ACHN (cell line): ENCODE measurements at regions not wholly inside any gene's neighbourhood (a gene's known extent, or its start where the extent isn't known, plus 50 kb on each side); places are given as distances from the start of the nearest gene placed in this dataset.

Source experiments
- DNase-seq: peaks from one replicate; pipeline ENCODE4 v3.0.0-alpha.2; 2015
- in situ Hi-C: cut with HindIII; loops from 2 replicates; pipeline ENCODE4 v1.10.0; 2017; ENCODE audit warnings: low sequenced_read_pairs, low pct_ligation_motif_present, low pct_unique_long_range_greater_than_20kb

DNA sequence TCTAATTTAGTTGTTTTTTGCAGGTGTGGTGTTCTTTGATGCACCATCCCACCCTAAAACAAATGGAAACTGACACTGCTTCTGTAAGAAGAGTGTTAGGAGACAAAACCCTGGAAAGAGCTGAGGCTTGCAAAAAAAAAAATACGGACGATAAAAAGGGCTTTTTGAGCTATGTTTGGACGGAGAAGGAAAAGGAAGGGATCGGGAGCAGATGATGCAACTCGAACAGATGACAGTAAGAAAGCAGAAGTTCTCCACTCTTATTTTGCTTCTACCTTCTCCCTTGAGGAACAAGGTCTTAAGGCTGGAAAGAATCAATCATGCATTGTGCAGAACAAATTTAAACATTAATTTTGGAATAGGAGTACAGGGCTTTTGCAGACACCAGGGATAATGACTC lies 136.7 kb downstream of the MAF start:
- DNase-seq: no peak
- in situ Hi-C loops: no loop called here

DNA sequence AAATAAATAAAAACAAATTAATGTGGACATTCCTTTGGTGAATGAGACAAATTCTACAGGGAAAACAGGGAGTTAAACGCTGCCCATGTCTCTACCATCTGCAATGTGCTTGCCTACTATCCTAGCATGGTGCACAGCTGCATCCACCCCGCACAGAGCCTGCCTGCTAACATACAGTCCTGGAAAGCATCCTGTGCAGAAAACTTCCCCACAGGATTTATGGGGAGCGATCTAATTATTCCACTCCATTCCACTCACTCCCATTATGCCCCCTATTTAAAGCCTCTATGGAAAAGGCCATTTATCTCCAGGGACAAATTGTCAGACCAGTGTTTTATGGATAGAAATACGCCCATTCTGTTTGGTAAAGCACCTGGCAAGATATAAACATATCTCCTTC lies 144.5 kb downstream of the MAF start:
- in situ Hi-C loops: no loop called here

DNA sequence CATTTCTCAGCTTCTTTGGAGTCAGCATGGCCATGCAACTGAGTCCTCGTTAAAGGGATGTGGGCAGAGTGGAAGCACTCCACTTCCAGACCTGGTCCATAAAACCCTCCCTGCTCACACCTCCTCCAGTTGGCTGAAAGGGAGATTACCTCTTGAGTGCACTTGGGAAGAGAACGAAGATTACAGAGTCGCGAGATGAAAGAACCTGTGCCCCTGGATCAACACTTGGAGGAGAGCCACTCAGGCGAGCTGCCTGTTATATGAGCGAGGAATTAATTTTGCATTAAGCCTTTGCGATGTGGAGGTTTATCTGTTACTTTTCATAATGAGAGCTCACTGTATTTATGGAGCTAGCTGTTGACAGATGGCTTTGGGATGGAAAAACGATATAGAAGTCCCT lies 147.9 kb downstream of the MAF start:
- no peak for DNase-seq
- in situ Hi-C loops: no loop called here

More for the DNA sequence above, 144.5 kb downstream of the MAF start:
- DNase-seq: no peak

DNA sequence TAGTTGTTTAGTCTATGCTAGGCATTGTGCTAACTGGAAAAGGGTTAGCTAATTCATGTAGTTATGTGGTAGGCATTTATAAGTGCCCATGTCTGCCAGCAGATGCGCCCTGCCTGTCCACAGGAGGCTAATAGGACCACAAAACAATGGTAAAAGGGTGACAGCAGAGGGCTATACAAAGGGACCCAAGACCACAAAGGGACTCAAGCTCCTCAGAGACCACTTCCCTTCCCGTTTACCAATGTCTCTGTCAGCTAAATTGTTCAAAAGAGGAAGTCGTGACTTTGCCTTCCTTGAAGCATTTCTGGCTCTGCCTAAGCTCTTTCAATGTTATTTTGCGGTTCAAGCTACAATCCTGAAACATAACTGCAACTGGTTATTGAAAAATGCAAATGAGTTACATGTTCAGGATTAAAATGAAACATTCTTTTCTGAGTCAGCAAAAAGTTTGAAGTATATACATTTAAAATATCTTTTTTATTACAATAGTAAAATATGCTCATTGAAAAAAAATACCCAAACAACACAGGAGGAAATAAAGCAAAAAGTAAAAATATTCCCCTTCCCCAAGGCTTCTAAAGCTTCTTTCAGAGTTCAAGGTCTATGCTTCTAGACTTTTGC lies 149.2 kb downstream of the MAF start:
- in situ Hi-C loops: no loop called here
- DNase-seq: no peak

DNA sequence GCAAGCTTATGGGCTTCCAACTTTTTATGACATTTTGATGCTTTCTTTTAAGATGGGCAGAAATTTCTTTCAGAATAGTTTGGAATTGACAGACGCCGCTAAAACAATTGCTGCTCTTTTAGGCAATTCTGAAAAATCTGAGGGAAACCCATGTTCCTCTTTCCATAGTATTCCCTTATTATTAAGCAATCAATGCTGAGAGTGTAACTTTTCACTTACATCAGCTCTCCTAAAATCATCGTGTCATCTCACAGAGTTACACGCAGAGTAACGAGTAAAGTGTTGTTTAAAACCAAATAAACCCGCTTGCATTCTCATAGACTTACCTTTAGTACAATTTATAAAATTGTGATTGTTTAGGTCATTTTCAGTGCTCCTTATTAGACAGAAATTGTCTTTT lies 150.6 kb downstream of the MAF start:
- no peak for DNase-seq
- in situ Hi-C loops: no loop called here

DNA sequence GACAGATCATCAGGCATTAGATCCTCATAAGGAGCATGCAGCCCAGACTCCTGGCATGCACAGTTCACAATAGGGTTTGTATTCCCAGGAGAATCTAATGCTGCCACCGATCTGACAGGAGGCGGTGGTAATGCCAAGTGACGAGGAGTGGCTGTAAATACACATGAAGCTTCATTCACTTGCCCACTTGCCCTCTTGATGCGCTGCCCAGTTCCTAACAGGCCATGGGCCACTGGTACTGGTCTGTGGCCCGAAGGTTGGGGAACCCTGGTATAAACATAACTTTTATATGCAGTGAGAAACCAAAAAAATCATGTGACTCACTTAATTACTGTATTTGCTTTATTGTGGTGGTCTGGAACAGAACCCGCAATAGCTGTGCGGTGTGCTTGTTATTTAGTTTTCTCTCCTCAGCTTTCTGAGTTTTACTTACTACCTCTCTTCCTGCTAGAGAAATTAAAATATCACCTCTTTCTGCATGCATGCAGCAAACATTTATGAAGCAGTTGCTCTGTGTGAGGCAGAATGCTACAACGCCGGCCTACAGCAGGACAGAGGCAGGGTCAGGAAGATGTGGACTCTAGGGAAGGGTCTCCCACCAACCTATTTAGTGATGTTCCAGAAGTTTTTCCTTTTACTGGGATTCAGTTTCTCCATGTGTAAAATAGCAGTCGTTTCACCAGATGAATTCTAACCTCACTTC lies 151.3 kb downstream of the MAF start:
- DNase-seq: no peak
- in situ Hi-C loops: no loop called here

DNA sequence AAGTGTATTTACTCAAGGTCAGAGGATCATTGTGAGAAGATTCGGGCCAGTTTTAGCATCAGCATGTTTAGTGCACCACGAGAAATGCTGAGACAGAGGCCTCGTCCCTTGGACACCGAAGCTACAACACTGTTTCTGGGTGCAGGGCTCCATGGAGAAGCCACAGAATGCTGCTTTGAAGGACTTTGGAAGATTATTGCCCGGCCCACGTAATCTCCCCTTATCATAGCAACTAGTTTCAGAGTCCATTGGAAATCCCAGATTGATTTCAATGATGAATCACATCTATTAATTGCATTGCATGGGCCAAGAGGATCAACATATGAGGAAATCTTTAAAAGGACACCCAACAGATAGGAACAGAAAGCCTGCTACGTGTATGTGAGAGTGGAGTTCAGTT lies 156.0 kb downstream of the MAF start:
- in situ Hi-C loops: no loop called here

DNA sequence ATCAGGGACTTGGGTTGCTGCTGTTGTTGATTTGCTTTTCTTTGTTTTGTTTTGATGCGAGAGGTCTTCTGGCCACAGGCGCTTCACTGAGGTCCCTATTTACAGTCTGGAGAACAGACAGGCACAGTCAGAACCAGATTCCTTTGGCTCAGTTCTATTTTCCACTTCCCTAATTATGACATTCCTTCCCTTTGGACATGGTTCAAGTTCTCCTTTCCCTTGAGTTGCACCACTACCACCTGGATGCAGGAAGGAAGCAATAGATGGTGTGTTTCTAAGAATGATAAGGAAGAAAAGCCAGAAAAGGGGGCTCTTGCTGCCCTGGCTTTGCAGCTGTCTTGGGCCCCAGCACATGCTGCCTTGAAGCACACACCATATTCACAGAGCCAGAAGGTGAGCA lies 160.6 kb downstream of the MAF start:
- DNase-seq: no peak
- in situ Hi-C loops: no loop called here

More for the DNA sequence above, 156.0 kb downstream of the MAF start:
- no peak for DNase-seq

DNA sequence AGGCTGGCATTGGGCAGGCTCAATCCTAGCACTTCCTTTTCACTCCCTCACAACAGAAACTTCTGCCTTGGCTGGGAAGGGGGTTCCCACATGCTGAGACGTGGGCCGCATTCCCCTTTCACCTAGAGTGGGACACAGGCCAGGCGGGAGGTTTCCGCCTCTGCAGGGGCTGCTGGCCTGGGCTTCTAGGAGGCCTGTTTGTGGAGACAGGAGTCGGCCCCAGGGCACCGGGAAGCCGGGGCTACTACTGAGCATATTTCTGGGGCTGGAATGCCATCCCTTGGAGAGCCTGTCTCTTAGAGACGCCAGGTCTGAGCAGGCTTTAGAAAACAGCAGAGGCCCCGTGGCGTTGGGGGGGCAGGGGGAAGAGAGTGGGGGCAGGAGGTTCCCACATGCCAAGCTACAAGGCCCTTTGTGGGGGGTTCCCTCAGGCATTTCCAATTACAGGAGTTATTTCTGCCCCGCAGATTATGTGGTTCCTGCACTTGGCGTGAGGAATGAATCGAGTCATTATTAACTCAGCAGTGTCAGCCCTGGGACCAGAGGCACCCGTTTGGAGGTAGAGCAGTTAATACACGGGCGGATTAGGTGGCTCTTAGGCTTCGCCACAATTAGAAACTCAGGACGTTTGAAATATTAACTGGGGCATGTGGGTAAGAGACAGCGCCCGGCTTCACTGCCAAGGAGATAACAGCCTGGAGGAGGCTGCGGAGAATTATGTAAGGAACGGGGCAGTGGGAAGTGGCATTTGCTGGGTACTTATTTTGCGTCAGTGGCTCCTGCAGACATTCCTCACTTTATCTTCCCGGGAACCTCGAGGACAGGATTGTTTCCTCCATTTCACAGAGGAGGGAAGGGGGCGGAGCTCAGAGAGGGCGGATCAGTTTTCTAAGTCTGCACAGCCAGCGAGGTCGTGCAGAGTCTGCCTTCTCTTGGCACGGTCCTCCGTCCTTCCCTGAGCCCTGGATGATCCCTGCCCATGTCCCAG lies 162.5 kb downstream of the MAF start:
- peak; percentile 51 for DNase-seq
- in situ Hi-C loops: no loop called here

DNA sequence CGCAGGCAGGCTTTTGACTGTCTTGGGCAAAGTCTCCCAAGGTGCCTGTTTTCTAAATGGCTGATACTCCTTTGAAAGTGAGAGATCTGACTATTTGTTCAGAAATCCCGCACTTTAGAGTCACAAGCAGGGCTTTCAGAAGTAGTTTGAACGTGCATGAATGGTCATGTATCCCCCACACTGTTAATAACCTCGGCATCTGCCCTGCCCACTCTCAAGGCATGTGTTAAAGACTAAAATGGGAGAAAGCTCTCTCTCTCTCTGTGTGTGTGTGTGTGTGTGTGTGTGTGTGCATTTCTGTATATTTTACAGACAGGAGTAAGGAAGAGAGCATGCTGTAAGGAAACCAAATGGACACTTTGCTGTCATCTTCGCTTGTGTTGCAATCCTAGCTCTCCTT lies 163.7 kb downstream of the MAF start:
- in situ Hi-C loops: no loop called here
- DNase-seq: no peak

DNA sequence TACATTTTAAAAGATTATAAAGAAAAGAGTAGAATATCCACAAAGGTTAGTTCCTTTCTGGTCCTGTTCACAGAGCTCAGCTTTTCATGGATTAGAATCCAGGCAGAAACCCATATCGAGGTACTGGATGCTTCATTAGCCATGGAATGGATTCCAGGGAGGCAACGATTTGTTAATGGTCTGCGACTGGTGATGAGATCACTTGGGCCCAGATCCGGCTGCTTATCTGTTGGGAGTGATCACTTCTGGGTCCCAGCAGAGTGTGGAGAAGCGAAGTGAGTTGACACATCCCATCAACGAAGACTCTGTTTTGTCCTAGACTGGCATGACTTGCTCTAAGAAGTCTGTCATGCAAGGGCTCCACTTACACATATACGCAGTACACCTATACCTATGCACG lies 165.8 kb downstream of the MAF start:
- peak; percentile 57 for DNase-seq
- in situ Hi-C loops: no loop called here

DNA sequence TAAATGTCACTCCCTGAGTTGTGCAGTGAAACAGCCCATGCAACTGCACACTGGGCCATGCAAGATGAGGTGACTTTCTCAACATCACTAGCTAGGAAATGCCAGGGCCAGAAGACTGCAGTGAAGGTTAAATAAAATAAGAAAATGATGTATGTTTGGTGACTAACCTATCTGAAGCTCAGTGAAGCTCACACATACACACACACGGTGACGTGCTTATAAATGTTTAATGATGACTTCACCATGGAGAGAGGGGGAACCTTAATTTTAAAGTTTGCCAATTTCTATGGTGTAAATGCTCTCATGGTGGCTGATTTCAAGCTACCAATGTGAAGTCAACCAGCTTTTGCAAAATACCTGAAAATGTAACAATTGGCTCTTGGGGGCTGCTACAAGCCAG lies 166.4 kb downstream of the MAF start:
- no peak for DNase-seq
- in situ Hi-C loops: no loop called here

DNA sequence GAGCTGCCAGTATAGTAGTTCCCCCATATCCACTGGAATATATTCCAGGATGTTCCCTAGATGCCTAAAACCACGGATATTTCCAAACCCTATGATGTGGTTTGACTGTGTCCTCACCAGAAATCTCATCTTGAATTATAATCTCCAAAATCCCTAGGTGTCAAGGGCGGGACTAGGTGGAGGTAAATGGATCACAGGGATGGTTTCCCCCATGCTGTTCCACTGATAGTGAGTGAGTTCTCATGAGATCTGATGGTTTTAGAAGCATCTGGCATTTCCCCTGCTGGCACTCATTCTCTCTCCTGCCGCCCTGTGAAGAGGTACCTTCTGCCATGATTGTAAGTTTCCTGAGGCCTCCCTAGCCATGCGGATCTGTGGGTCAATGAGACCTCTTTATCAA lies 168.6 kb downstream of the MAF start:
- in situ Hi-C loops: no loop called here
- no peak for DNase-seq

DNA sequence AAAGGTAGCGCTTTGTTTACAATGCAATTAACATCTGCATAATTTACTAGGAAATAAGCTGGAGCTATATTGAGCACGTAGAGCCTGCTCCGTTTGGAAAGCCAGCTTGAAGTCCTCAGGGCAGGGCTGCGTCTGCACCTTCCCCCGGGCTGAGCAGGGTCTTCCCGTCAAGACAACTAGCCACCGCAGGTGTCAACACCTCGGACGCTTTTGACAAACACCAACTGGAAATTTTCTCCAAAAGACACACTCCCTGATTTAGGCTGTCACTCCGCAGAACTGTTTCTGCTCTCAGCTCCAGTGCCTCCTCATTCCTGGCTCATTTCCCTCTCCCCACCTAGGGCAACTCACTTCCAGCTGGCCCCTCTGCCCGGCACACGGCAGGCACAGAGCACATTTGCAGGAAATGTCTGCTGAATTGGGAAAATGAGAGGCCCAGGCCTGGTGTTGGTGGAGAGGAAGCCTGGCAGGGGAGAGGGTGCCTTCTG lies 170.3 kb downstream of the MAF start:
- no peak for DNase-seq
- in situ Hi-C loops: no loop called here

DNA sequence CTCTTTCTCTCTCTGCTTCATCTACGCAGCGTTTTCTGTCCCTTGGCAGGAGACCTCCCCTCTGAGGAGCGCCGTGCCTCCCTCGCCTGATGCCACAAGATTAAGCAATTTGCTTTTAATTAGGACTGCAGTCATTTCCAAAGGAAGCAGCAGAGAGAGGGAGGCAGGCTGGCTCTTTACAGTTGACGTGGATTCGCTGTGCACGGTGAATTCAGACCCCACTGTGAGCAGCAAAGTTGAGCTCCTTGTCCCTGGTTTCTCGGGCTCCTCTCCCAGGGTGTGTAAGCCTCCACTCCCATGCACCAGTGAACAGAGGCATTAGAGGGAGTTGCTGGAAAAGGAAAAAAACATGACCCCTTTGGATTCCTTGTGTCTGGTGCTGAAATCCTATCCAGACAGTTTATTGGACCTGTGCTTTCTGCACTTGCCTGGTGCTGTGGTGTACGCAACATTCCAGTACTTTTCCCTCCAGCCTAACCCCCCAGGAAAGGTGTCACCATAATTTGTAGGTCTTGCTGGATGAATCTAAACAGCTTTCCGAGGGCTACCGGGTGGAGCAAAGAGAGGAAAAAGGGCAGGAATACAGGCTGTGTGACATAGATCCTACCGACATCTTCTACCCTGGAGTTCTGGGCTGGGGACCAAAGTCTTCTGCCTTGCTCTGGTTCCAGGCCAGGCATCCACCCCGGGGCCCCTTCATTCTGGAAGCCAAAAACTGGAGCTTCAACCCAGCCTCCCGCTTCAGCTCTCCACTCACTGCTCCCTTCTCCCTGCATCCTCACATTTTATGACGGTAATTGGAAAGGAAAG lies 171.0 kb downstream of the MAF start:
- DNase-seq: no peak
- in situ Hi-C loops: no loop called here

DNA sequence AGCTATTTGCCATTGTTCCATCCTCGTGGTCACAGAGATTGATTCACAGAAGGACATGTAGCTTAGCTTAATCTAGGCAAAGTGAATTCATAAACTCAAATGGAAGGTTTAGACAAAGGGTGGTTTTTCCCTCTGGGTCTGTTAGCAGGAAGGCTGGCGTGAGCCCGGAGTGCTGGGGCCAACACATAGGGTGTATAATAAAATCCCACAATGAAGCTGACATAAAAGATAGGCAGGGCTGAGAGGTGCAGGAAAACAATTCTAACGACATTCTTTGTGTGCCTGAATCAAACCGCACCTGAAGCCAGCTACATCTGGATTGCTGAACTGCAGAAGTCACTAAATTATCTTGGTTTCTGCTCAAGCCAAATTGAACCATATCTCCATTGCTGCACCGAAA lies 173.9 kb downstream of the MAF start:
- in situ Hi-C loops: no loop called here
- no peak for DNase-seq

DNA sequence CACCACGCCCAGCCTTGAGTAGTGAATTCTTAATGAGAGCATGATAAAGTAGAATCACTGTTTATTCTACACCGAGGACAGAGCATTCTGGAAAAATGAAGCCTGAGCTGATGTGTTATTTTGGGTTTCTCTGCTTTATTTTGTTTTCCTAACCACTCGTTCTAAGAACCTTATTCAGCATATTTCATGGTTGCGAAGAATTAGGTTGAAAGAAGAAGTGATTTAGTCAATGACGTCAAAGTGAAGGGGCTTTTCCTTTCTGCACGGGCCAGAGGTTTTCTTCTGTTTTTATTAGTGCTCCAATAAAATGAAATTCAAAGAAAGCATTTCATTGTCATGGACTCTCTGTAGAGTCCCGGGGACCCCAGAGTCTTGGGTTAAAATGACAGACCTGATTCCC lies 178.5 kb downstream of the MAF start:
- in situ Hi-C loops: no loop called here
- DNase-seq: no peak

DNA sequence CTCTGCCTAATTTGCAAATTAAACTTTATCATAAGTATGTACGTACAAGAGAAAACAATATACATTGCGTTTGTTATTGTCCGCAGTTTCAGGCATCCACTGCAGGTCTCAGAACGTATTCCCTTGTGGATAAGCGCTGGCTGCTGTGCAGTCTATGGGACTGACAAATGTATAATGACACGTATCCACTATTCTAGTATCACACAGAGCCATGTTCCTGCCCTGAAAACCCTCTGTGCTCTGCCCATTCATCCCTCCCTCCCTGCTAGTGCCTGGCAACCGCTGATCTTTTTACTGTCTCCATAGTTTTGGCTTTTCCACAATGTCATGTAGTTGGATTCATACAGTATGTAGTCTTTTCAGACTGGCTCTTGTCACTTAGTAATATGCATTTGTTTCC lies 179.4 kb downstream of the MAF start:
- in situ Hi-C loops: no loop called here
- DNase-seq: no peak

DNA sequence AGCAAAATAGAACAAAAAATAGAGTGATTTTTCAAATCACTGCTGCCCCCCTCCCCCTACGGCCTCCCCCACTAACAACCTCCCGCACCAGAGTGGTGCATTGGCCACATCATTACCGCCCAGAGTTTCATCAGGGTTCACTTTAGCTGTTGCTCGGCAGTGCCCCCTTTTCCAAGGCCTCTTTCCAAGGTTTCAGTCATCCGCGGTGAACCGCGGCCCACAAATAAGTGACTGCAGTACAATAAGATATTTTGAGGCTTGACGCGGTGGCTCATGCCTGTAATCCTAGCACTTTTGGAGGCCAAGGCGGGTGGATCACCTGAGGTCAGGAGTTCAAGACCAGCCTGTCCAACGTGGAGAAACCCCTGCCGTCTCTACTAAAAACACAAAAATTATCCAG lies 180.0 kb downstream of the MAF start:
- in situ Hi-C loops: no loop called here
- no peak for DNase-seq
